ENCODE measurements at regions not wholly inside any gene's neighbourhood (a gene's known extent, or its start where the extent isn't known, plus 50 kb on each side); places are given as distances from the start of the nearest gene placed in this dataset.

DNA sequence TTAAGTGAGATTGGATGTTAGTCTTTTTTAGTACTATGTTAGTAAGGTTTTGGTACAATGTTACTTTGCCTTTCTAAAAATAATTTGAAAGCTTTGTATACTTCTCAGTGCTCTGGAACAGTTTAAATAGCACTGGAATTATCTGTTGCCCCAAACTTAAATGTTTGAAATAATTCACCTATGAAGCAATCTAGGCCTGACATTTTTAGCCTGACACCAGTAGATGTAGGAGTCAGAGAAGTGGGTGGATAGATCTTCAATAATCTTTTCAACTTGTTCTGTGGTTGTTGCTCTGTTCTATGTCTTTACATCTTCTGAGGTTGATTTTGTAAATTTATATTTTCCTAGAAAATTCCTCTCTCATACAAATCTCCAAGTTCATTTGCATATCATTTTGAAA, 103.1 kb upstream of the ADGRF1 start:
- no peak overlapping the region for H3K4me2 ChIP-seq (ENCODE audit: low read depth, low read length, poor library complexity, severe bottlenecking)
- H3K9ac ChIP-seq (ENCODE audit: low read length): no peak overlapping the region
- no peaks in the 10 kb centered on the region for H3K79me2 ChIP-seq (ENCODE audit: insufficient read depth, low read length)
- no peak overlapping the region for H3K27ac ChIP-seq (ENCODE audit: low read depth, low read length)
- no peaks in the 10 kb centered on the region for H3K36me3 ChIP-seq (ENCODE audit: low read length)
- no peak overlapping the region for H2AFZ ChIP-seq (ENCODE audit: low read depth, low read length, severe bottlenecking)
- H3F3A ChIP-seq (ENCODE audit: insufficient read depth): no peaks in the 10 kb centered on the region
- H4K20me1 ChIP-seq (ENCODE audit: low read depth, low read length): no peaks in the 10 kb centered on the region
- H3K9me3 ChIP-seq (ENCODE audit: insufficient read depth, low read length): no peaks in the 10 kb centered on the region
- TF ChIP-seq EZH2phosphoT487 (conservative IDR thresholded peaks at IDR 0.05; ENCODE audit: low read length): no peak
- TF ChIP-seq, protein P1, sequence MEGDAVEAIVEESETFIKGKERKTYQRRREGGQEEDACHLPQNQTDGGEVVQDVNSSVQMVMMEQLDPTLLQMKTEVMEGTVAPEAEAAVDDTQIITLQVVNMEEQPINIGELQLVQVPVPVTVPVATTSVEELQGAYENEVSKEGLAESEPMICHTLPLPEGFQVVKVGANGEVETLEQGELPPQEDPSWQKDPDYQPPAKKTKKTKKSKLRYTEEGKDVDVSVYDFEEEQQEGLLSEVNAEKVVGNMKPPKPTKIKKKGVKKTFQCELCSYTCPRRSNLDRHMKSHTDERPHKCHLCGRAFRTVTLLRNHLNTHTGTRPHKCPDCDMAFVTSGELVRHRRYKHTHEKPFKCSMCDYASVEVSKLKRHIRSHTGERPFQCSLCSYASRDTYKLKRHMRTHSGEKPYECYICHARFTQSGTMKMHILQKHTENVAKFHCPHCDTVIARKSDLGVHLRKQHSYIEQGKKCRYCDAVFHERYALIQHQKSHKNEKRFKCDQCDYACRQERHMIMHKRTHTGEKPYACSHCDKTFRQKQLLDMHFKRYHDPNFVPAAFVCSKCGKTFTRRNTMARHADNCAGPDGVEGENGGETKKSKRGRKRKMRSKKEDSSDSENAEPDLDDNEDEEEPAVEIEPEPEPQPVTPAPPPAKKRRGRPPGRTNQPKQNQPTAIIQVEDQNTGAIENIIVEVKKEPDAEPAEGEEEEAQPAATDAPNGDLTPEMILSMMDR (IDR thresholded peaks at IDR 0.05; ENCODE audit: insufficient read depth, low read length, poor library complexity, severe bottlenecking): no peak
- no peaks in the 10 kb centered on the region for H3K27me3 ChIP-seq (ENCODE audit: low read length)
- no peaks in the 10 kb centered on the region for H3K9me2 ChIP-seq (replicated peaks; ENCODE audit: insufficient read depth, low read length)
- no peak overlapping the region for H3K4me3 ChIP-seq (ENCODE audit: insufficient read depth, low read length, poor library complexity, severe bottlenecking)

DNA sequence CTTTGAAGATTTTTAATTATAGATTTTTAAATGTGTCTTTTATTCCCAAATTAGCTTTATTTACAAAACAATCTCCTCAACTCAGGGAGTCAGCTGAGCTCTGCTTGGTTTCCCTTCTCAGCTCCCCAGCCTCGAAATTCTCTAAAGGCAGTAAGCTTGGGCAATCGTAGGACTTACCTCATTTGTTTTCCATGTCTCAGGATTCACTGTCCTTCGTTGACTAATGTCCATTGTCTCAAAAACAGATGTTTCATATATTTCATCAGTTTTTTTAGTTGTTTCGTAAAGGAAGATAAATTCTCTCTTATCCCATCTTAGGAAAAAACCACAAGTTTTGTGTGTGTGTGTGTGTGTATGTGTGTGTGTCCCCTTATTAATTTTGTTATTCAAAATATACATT, 102.2 kb upstream of the ADGRF1 start:
- Histone ChIP-seq H3K79me2 (ENCODE audit: insufficient read depth, low read length) (no peaks in the 10 kb centered on the region), H4K20me1 (ENCODE audit: low read depth, low read length) (no peaks in the 10 kb centered on the region), H3K36me3 (ENCODE audit: low read length) (no peaks in the 10 kb centered on the region), H3K27ac (ENCODE audit: low read depth, low read length) (no peak overlapping the region), H3K4me2 (ENCODE audit: low read depth, low read length, poor library complexity, severe bottlenecking) (no peak overlapping the region), H3K9me2 (replicated peaks; ENCODE audit: insufficient read depth, low read length) (no peaks in the 10 kb centered on the region), H2AFZ (ENCODE audit: low read depth, low read length, severe bottlenecking) (no peak overlapping the region), H3K9ac (ENCODE audit: low read length) (no peak overlapping the region), H3K9me3 (ENCODE audit: insufficient read depth, low read length) (no peaks in the 10 kb centered on the region), H3K27me3 (ENCODE audit: low read length) (no peaks in the 10 kb centered on the region), H3F3A (ENCODE audit: insufficient read depth) (no peaks in the 10 kb centered on the region), H3K4me3 (ENCODE audit: insufficient read depth, low read length, poor library complexity, severe bottlenecking) (no peak overlapping the region)
- no peak for TF ChIP-seq EZH2phosphoT487 (conservative IDR thresholded peaks at IDR 0.05; ENCODE audit: low read length)
- TF ChIP-seq, protein P1 (IDR thresholded peaks at IDR 0.05; ENCODE audit: insufficient read depth, low read length, poor library complexity, severe bottlenecking): no peak

DNA sequence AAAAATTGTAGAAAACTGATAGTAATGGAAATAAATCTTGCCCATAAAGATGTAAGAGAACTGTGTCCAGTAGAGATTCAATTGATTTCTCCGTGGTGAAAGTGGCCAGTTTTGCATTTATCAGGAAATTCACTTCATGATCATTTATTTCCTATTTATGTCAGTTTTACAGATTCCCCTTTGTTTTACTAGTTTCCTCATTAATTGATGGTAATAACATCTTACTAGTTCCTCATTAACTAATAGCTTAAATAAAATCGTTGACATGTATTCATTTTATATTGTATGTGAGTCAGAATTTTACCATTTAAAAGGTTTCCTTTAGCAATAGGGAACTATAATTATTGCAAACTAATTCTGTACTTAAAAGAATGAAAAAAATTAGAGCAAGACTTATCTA, 99.8 kb upstream of the ADGRF1 start:
- no peaks in the 10 kb centered on the region for H3K27me3 ChIP-seq (ENCODE audit: low read length)
- no peaks in the 10 kb centered on the region for H3K9me2 ChIP-seq (replicated peaks; ENCODE audit: insufficient read depth, low read length)
- H3K36me3 ChIP-seq (ENCODE audit: low read length): no peaks in the 10 kb centered on the region
- TF ChIP-seq, protein P1 (IDR thresholded peaks at IDR 0.05; ENCODE audit: insufficient read depth, low read length, poor library complexity, severe bottlenecking): no peak
- TF ChIP-seq EZH2phosphoT487 (conservative IDR thresholded peaks at IDR 0.05; ENCODE audit: low read length): no peak
- no peak overlapping the region for H3K4me2 ChIP-seq (ENCODE audit: low read depth, low read length, poor library complexity, severe bottlenecking)
- no peaks in the 10 kb centered on the region for H3F3A ChIP-seq (ENCODE audit: insufficient read depth)
- H4K20me1 ChIP-seq (ENCODE audit: low read depth, low read length): no peaks in the 10 kb centered on the region
- no peak overlapping the region for H3K4me3 ChIP-seq (ENCODE audit: insufficient read depth, low read length, poor library complexity, severe bottlenecking)
- H3K79me2 ChIP-seq (ENCODE audit: insufficient read depth, low read length): no peaks in the 10 kb centered on the region
- H3K9me3 ChIP-seq (ENCODE audit: insufficient read depth, low read length): no peaks in the 10 kb centered on the region
- no peak overlapping the region for H2AFZ ChIP-seq (ENCODE audit: low read depth, low read length, severe bottlenecking)
- H3K27ac ChIP-seq (ENCODE audit: low read depth, low read length): no peak overlapping the region
- H3K9ac ChIP-seq (ENCODE audit: low read length): no peak overlapping the region
